ENCODE measurements at regions not wholly inside any gene's neighbourhood (a gene's known extent, or its start where the extent isn't known, plus 50 kb on each side); places are given as distances from the start of the nearest gene placed in this dataset.

GRCh38 chrX:6660567-6661264 is 125.8 kb upstream of the VCX3A start:
- no peak for TF ChIP-seq CTCF (conservative IDR thresholded peaks at IDR 0.05)
- TF ChIP-seq EZH2 (IDR thresholded peaks at IDR 0.05; ENCODE audit: low read depth) = no peak
